ENCODE measurements at regions not wholly inside any gene's neighbourhood (a gene's known extent, or its start where the extent isn't known, plus 50 kb on each side); places are given as distances from the start of the nearest gene placed in this dataset.

GRCh38 chr3:137471130-137471529 is 293.0 kb upstream of the SOX14 start:
- no peaks in the 10 kb centered on the region for H3K36me3 Mint-ChIP-seq (ENCODE audit: insufficient read depth in 2 of 2)

GRCh38 chr3:137471558-137472204 is 292.4 kb upstream of the SOX14 start:
- H3K27me3 Mint-ChIP-seq (ENCODE audit: low read depth), result no peaks in the 10 kb centered on the region
- H3K27ac Mint-ChIP-seq, result no peak overlapping the region
- H3K36me3 Mint-ChIP-seq (ENCODE audit: insufficient read depth in 2 of 2), result no peaks in the 10 kb centered on the region
- H3K9me3 Mint-ChIP-seq, result peaks cover 0 to 2% of the 10 kb centered on the region in 2 donors
- ATAC-seq (replicated peaks in 1 of 2), result no peak
- DNase-seq, result no peak
- H3K4me3 Mint-ChIP-seq, result no peak overlapping the region
- no peaks in the 10 kb centered on the region for H3K4me1 Mint-ChIP-seq (ENCODE audit: low read depth)

More at GRCh38 chr3:137471130-137471529, 293.0 kb upstream of the SOX14 start:
- no peak for ATAC-seq (replicated peaks in 1 of 2)
- Mint-ChIP-seq H3K27ac (no peak overlapping the region), H3K4me3 (no peak overlapping the region), H3K4me1 (ENCODE audit: low read depth) (no peaks in the 10 kb centered on the region), H3K27me3 (ENCODE audit: low read depth) (no peaks in the 10 kb centered on the region), H3K9me3 (peaks cover 0 to 2% of the 10 kb centered on the region in 2 donors)
- DNase-seq, result no peak

- no peaks in the 10 kb centered on the region for H3K4me1 Mint-ChIP-seq (ENCODE audit: low read depth)
- no peaks in the 10 kb centered on the region for H3K27me3 Mint-ChIP-seq (ENCODE audit: low read depth)
- H3K9me3 Mint-ChIP-seq, result peaks cover 6% of the 10 kb centered on the region in 2 donors
- no peaks in the 10 kb centered on the region for H3K36me3 Mint-ChIP-seq (ENCODE audit: insufficient read depth in 2 of 2)
- no peak for DNase-seq
- no peak overlapping the region for H3K27ac Mint-ChIP-seq
- no peak overlapping the region for H3K4me3 Mint-ChIP-seq
- ATAC-seq (replicated peaks in 1 of 2), result no peak
These were observed 286.5 kb upstream of the SOX14 start for GRCh38 chr3:137477614-137478013.

- Mint-ChIP-seq H3K27me3 (ENCODE audit: low read depth) (no peaks in the 10 kb centered on the region), H3K4me1 (ENCODE audit: low read depth) (no peaks in the 10 kb centered on the region), H3K36me3 (ENCODE audit: insufficient read depth in 2 of 2) (no peaks in the 10 kb centered on the region), H3K9me3 (peaks cover under 1 to 2% of the 10 kb centered on the region in 2 donors), H3K27ac (no peak overlapping the region), H3K4me3 (no peak overlapping the region)
- DNase-seq (no peak), ATAC-seq (replicated peaks in 1 of 2) (no peak)
These were observed 254.6 kb upstream of the SOX14 start for GRCh38 chr3:137509354-137510045.

- H3K9me3 Mint-ChIP-seq, result peaks cover 0 to 3% of the 10 kb centered on the region in 2 donors
- no peaks in the 10 kb centered on the region for H3K4me1 Mint-ChIP-seq (ENCODE audit: low read depth)
- no peaks in the 10 kb centered on the region for H3K27me3 Mint-ChIP-seq (ENCODE audit: low read depth)
- H3K36me3 Mint-ChIP-seq (ENCODE audit: insufficient read depth in 2 of 2), result no peaks in the 10 kb centered on the region
- DNase-seq (no peak), ATAC-seq (replicated peaks in 1 of 2) (no peak)
- H3K27ac Mint-ChIP-seq, result no peak overlapping the region
- H3K4me3 Mint-ChIP-seq, result no peak overlapping the region
These were observed 252.5 kb upstream of the SOX14 start for GRCh38 chr3:137511655-137512054.

- DNase-seq (no peak), ATAC-seq (replicated peaks in 1 of 2) (no peak)
- Mint-ChIP-seq H3K4me3 (no peak overlapping the region), H3K4me1 (ENCODE audit: low read depth) (no peaks in the 10 kb centered on the region), H3K27me3 (ENCODE audit: low read depth) (no peaks in the 10 kb centered on the region), H3K9me3 (peaks cover 0 to 6% of the 10 kb centered on the region in 2 donors), H3K27ac (no peak overlapping the region), H3K36me3 (ENCODE audit: insufficient read depth in 2 of 2) (no peaks in the 10 kb centered on the region)
These were observed 249.3 kb upstream of the SOX14 start for GRCh38 chr3:137514853-137515252.

- H3K36me3 Mint-ChIP-seq (ENCODE audit: insufficient read depth in 2 of 2), result no peaks in the 10 kb centered on the region
- H3K27ac Mint-ChIP-seq, result no peak overlapping the region
- no peak overlapping the region for H3K4me3 Mint-ChIP-seq
- no peak for ATAC-seq (replicated peaks in 1 of 2)
- no peaks in the 10 kb centered on the region for H3K4me1 Mint-ChIP-seq (ENCODE audit: low read depth)
- H3K9me3 Mint-ChIP-seq, result peaks cover 0 to 6% of the 10 kb centered on the region in 2 donors
- no peaks in the 10 kb centered on the region for H3K27me3 Mint-ChIP-seq (ENCODE audit: low read depth)
- DNase-seq, result no peak
These were observed 244.5 kb upstream of the SOX14 start for GRCh38 chr3:137519602-137520001.

GRCh38 chr3:137524751-137525150 is 239.4 kb upstream of the SOX14 start:
- no peak for DNase-seq
- no peak overlapping the region for H3K27ac Mint-ChIP-seq
- H3K27me3 Mint-ChIP-seq (ENCODE audit: low read depth), result no peaks in the 10 kb centered on the region
- no peak for ATAC-seq (replicated peaks in 1 of 2)
- no peaks in the 10 kb centered on the region for H3K36me3 Mint-ChIP-seq (ENCODE audit: insufficient read depth in 2 of 2)
- no peak overlapping the region for H3K4me3 Mint-ChIP-seq
- H3K4me1 Mint-ChIP-seq (ENCODE audit: low read depth), result no peaks in the 10 kb centered on the region
- peaks cover 2 to 5% of the 10 kb centered on the region in 2 donors for H3K9me3 Mint-ChIP-seq

GRCh38 chr3:137525471-137525870 is 238.6 kb upstream of the SOX14 start:
- DNase-seq (no peak), ATAC-seq (replicated peaks in 1 of 2) (no peak)
- no peaks in the 10 kb centered on the region for H3K27me3 Mint-ChIP-seq (ENCODE audit: low read depth)
- H3K9me3 Mint-ChIP-seq, result peaks cover 2 to 5% of the 10 kb centered on the region in 2 donors
- H3K27ac Mint-ChIP-seq, result no peak overlapping the region
- no peaks in the 10 kb centered on the region for H3K4me1 Mint-ChIP-seq (ENCODE audit: low read depth)
- no peak overlapping the region for H3K4me3 Mint-ChIP-seq
- no peaks in the 10 kb centered on the region for H3K36me3 Mint-ChIP-seq (ENCODE audit: insufficient read depth in 2 of 2)

GRCh38 chr3:137542049-137542448 is 222.1 kb upstream of the SOX14 start:
- no peak overlapping the region for H3K27ac Mint-ChIP-seq
- DNase-seq (no peak), ATAC-seq (replicated peaks in 1 of 2) (no peak)
- H3K4me3 Mint-ChIP-seq, result no peak overlapping the region
- H3K4me1 Mint-ChIP-seq (ENCODE audit: low read depth), result no peaks in the 10 kb centered on the region
- no peaks in the 10 kb centered on the region for H3K36me3 Mint-ChIP-seq (ENCODE audit: insufficient read depth in 2 of 2)
- peaks cover 4 to 23% of the 10 kb centered on the region in 2 donors for H3K9me3 Mint-ChIP-seq
- H3K27me3 Mint-ChIP-seq (ENCODE audit: low read depth), result no peaks in the 10 kb centered on the region

- Mint-ChIP-seq H3K27ac (no peak overlapping the region), H3K36me3 (ENCODE audit: insufficient read depth in 2 of 2) (no peaks in the 10 kb centered on the region), H3K4me3 (no peak overlapping the region), H3K9me3 (peaks cover 4 to 9% of the 10 kb centered on the region in 2 donors), H3K27me3 (ENCODE audit: low read depth) (no peaks in the 10 kb centered on the region), H3K4me1 (ENCODE audit: low read depth) (no peaks in the 10 kb centered on the region)
- DNase-seq (no peak), ATAC-seq (replicated peaks in 1 of 2) (no peak)
These were observed 209.9 kb upstream of the SOX14 start for GRCh38 chr3:137554242-137554641.

GRCh38 chr3:137568880-137569279 is 195.2 kb upstream of the SOX14 start:
- no peak for DNase-seq
- peaks cover 6 to 7% of the 10 kb centered on the region in 2 donors for H3K9me3 Mint-ChIP-seq
- H3K4me1 Mint-ChIP-seq (ENCODE audit: low read depth), result no peaks in the 10 kb centered on the region
- H3K36me3 Mint-ChIP-seq (ENCODE audit: insufficient read depth in 2 of 2), result no peaks in the 10 kb centered on the region
- no peaks in the 10 kb centered on the region for H3K27me3 Mint-ChIP-seq (ENCODE audit: low read depth)
- ATAC-seq (replicated peaks in 1 of 2), result no peak
- no peak overlapping the region for H3K4me3 Mint-ChIP-seq
- no peak overlapping the region for H3K27ac Mint-ChIP-seq

GRCh38 chr3:137572931-137573330 is 191.2 kb upstream of the SOX14 start:
- Mint-ChIP-seq H3K27me3 (ENCODE audit: low read depth) (no peaks in the 10 kb centered on the region), H3K4me3 (no peak overlapping the region), H3K4me1 (ENCODE audit: low read depth) (no peaks in the 10 kb centered on the region), H3K9me3 (peaks cover 2 to 4% of the 10 kb centered on the region in 2 donors), H3K36me3 (ENCODE audit: insufficient read depth in 2 of 2) (no peaks in the 10 kb centered on the region), H3K27ac (no peak overlapping the region)
- ATAC-seq (replicated peaks in 1 of 2) (no peak), DNase-seq (no peak)

- no peak for ATAC-seq (replicated peaks in 1 of 2)
These were observed 181.6 kb upstream of the SOX14 start for GRCh38 chr3:137582484-137582883.

More at GRCh38 chr3:137582484-137582883, 181.6 kb upstream of the SOX14 start:
- no peak overlapping the region for H3K27ac Mint-ChIP-seq
- no peak overlapping the region for H3K4me3 Mint-ChIP-seq
- H3K4me1 Mint-ChIP-seq (ENCODE audit: low read depth), result no peaks in the 10 kb centered on the region
- no peak for DNase-seq
- peaks cover 2 to 11% of the 10 kb centered on the region in 2 donors for H3K9me3 Mint-ChIP-seq
- H3K36me3 Mint-ChIP-seq (ENCODE audit: insufficient read depth in 2 of 2), result no peaks in the 10 kb centered on the region
- no peaks in the 10 kb centered on the region for H3K27me3 Mint-ChIP-seq (ENCODE audit: low read depth)

Measured in activated T-cell treated with anti-CD3 and anti-CD28 coated beads, Interleukin-2, amount 50 U/mL, for 72 hours (primary cell).